ENCODE measurements at regions not wholly inside any gene's neighbourhood (a gene's known extent, or its start where the extent isn't known, plus 50 kb on each side); places are given as distances from the start of the nearest gene placed in this dataset.

- no CpG with 5 or more reads among the region's 2 CpGs for WGBS (ENCODE audit: insufficient coverage)
- Mint-ChIP-seq H3K27ac (no peak overlapping the region), H3K4me3 (no peak overlapping the region), H3K9me3 (no peaks in the 10 kb centered on the region), H3K4me1 (peaks cover 40% of the 10 kb centered on the region), H3K27me3 (ENCODE audit: low read depth in 3 of 3) (peaks cover 0 to 6% (median 2%) of the 10 kb centered on the region in 3 donors), H3K36me3 (no peaks in the 10 kb centered on the region)
- no peak overlapping the region for H3K9ac ChIP-seq (ENCODE audit: insufficient read depth, low read length, poor library complexity, severe bottlenecking)
- H3K4me3 ChIP-seq (replicated peaks in 1 of 3; ENCODE audit: low read depth in 2 of 3, low read length in 3 of 3), result no peak overlapping the region
- no peak overlapping the region for H3K27ac ChIP-seq (ENCODE audit: low read depth in 1 of 2, low read length in 2 of 2)
- no peak for DNase-seq
- no peaks in the 10 kb centered on the region for H3K27me3 ChIP-seq (ENCODE audit: control insufficient read depth in 2 of 2, insufficient read depth in 2 of 2, low read length in 2 of 2)
- no peaks in the 10 kb centered on the region for H4K20me1 ChIP-seq (ENCODE audit: insufficient read depth, low read length)
- no peak for TF ChIP-seq CTCF (IDR thresholded peaks at IDR 0.05)
- intact Hi-C loops (cut with micrococcal nuclease), result loop anchor here in 1 of 2 donors (5.0 to 10.0 kb wide), 2 partner anchors 73 to 299 kb away; no protein-coding TSS in a partner anchor
- H3K4me1 ChIP-seq (ENCODE audit: control insufficient read depth in 1 of 2, insufficient read depth in 2 of 2, low read length in 2 of 2), result peaks cover 34 to 41% of the 10 kb centered on the region in 2 donors
- H3K4me2 ChIP-seq (replicated peaks; ENCODE audit: extremely low read depth, low read length, poor library complexity, severe bottlenecking), result no peak overlapping the region
- no peaks in the 10 kb centered on the region for H3K79me2 ChIP-seq (ENCODE audit: insufficient read depth, low read length)
- H3K36me3 ChIP-seq (replicated peaks in 1 of 2; ENCODE audit: control insufficient read depth in 1 of 2, insufficient read depth in 2 of 2, low read length in 2 of 2), result no peaks in the 10 kb centered on the region
- H3K9me3 ChIP-seq (replicated peaks in 1 of 2; ENCODE audit: control insufficient read depth in 1 of 2, insufficient read depth in 1 of 2, low read length in 2 of 2), result no peaks in the 10 kb centered on the region
- H2AFZ ChIP-seq (ENCODE audit: insufficient read depth, low read depth, low read length, poor library complexity, severe bottlenecking), result no peak overlapping the region
Measured at GRCh38 chr2:8604262-8604661, 77.6 kb upstream of the ID2 start.

GRCh38 chr2:8605351-8606065 lies 76.3 kb upstream of the ID2 start:
- H3K27me3 ChIP-seq (ENCODE audit: control insufficient read depth in 2 of 2, insufficient read depth in 2 of 2, low read length in 2 of 2), result no peaks in the 10 kb centered on the region
- Mint-ChIP-seq H3K27me3 (ENCODE audit: low read depth in 3 of 3) (peaks cover 0 to 4% (median 4%) of the 10 kb centered on the region in 3 donors), H3K4me3 (no peak overlapping the region), H3K4me1 (peaks cover 37% of the 10 kb centered on the region), H3K9me3 (peaks cover 0 to under 1% (median under 1%) of the 10 kb centered on the region in 7 donors), H3K27ac (no peak overlapping the region), H3K36me3 (no peaks in the 10 kb centered on the region)
- H3K79me2 ChIP-seq (ENCODE audit: insufficient read depth, low read length), result no peaks in the 10 kb centered on the region
- WGBS (ENCODE audit: insufficient coverage), result 100% methylated on average over 2 of the region's 8 CpGs
- H2AFZ ChIP-seq (ENCODE audit: insufficient read depth, low read depth, low read length, poor library complexity, severe bottlenecking), result no peak overlapping the region
- no peak for TF ChIP-seq CTCF (IDR thresholded peaks at IDR 0.05)
- no peak overlapping the region for H3K27ac ChIP-seq (ENCODE audit: low read depth in 1 of 2, low read length in 2 of 2)
- intact Hi-C loops (cut with micrococcal nuclease), result loop anchor here in 1 of 2 donors (10.0 kb wide), 1 partner anchor 301 kb away; no protein-coding TSS in a partner anchor
- no peak for DNase-seq
- no peak overlapping the region for H3K4me2 ChIP-seq (replicated peaks; ENCODE audit: extremely low read depth, low read length, poor library complexity, severe bottlenecking)
- H3K9me3 ChIP-seq (replicated peaks in 1 of 2; ENCODE audit: control insufficient read depth in 1 of 2, insufficient read depth in 1 of 2, low read length in 2 of 2), result no peaks in the 10 kb centered on the region
- H4K20me1 ChIP-seq (ENCODE audit: insufficient read depth, low read length), result no peaks in the 10 kb centered on the region
- no peak overlapping the region for H3K9ac ChIP-seq (ENCODE audit: insufficient read depth, low read length, poor library complexity, severe bottlenecking)
- H3K4me1 ChIP-seq (ENCODE audit: control insufficient read depth in 1 of 2, insufficient read depth in 2 of 2, low read length in 2 of 2), result peaks cover 27 to 35% of the 10 kb centered on the region in 2 donors
- no peak overlapping the region for H3K4me3 ChIP-seq (replicated peaks in 1 of 3; ENCODE audit: low read depth in 2 of 3, low read length in 3 of 3)
- no peaks in the 10 kb centered on the region for H3K36me3 ChIP-seq (replicated peaks in 1 of 2; ENCODE audit: control insufficient read depth in 1 of 2, insufficient read depth in 2 of 2, low read length in 2 of 2)

All from CD14-positive monocyte (primary cell).